Activated naive CD8-positive, alpha-beta T cell (primary cell): ENCODE measurements at regions not wholly inside any gene's neighbourhood (a gene's known extent, or its start where the extent isn't known, plus 50 kb on each side); places are given as distances from the start of the nearest gene placed in this dataset.
"Not testable (repeated sequence)": the region's sequence is repeated elsewhere in the genome, so short reads cannot be mapped to it uniquely, and the experiment has no call there.

Source experiments
- H3K27ac Mint-ChIP-seq: one replicate; pipeline ENCODE4 v1.8.0; 2021; ENCODE audit warnings: mixed read lengths
- H3K27me3 Mint-ChIP-seq: one replicate; pipeline ENCODE4 v1.8.0; 2021; ENCODE audit warnings: mixed read lengths
- H3K36me3 Mint-ChIP-seq: one replicate; pipeline ENCODE4 v1.8.0; 2021; ENCODE audit warnings: mixed read lengths
- H3K4me1 Mint-ChIP-seq: one replicate; pipeline ENCODE4 v1.8.0; 2021; ENCODE audit warnings: low read depth, mixed read lengths
- H3K4me3 Mint-ChIP-seq: one replicate; pipeline ENCODE4 v1.8.0; 2021; ENCODE audit warnings: mild to moderate bottlenecking, mixed read lengths
- H3K9me3 Mint-ChIP-seq: one replicate; pipeline ENCODE4 v1.8.0; 2021; ENCODE audit warnings: low read depth, mixed read lengths

DNA sequence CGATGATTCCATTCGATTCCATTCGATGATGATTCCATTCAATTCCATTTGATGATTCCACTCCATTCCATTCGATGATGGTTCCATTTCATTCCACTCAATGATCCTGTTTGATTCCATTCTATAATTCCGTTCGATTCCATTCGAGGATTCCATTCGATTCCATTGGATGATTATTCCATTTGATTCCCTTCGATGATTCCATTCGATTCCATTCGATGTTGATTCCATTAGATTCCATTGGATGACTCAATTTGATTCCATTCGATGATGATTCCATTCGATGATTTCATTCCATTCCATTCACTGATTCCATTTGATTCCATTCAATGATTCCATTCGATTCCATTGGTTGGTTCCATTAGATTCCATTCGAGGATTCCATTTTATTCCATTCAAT is 1084.4 kb downstream of the RPIA start:
- no peak overlapping the region for H3K4me3 Mint-ChIP-seq

DNA sequence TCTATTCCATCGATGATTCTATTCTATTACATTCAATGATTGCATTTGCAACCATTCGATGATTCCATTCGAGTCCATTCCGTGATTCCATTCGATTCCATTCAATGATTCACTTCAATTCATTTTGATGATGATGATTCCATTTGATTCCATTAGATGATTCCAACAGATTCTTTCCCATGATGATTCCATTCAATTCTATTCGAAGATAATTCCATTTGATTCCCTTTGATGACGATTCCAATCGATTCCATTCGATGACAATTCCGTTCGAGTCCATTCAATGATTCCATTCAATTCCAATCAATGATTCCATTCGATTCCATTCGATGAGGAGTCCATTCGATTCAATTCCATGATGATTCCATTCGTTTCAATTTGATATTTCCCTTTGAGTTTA is 1088.8 kb downstream of the RPIA start:
- H3K27me3 Mint-ChIP-seq = no peaks in the 10 kb centered on the region
- H3K4me3 Mint-ChIP-seq = no peak overlapping the region
- no peak overlapping the region for H3K27ac Mint-ChIP-seq
- no peaks in the 10 kb centered on the region for H3K4me1 Mint-ChIP-seq
- peaks cover 69% of the 10 kb centered on the region for H3K9me3 Mint-ChIP-seq
- peaks cover 37% of the 10 kb centered on the region for H3K36me3 Mint-ChIP-seq

More for the DNA sequence above, 1084.4 kb downstream of the RPIA start:
- H3K9me3 Mint-ChIP-seq = peaks cover 57% of the 10 kb centered on the region
- H3K36me3 Mint-ChIP-seq = peaks cover 27% of the 10 kb centered on the region
- H3K27ac Mint-ChIP-seq = no peak overlapping the region
- no peaks in the 10 kb centered on the region for H3K4me1 Mint-ChIP-seq
- no peaks in the 10 kb centered on the region for H3K27me3 Mint-ChIP-seq

DNA sequence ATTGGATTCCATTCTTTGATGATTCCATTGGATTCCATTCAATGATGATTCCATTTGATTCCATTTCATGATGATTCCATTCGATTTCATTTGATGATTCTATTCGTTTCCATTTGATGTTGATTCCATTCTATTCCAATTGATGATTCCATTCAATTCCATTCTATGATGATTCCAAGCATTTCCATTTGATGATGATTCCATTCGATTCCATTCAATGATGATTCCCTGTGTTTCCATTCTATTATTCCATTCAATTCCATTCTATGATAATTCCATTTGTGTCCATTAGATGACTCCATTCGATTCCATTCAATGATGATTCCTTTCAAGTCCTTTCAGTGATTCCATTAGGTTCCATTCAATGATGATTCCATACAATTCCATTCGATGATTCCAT is 1090.5 kb downstream of the RPIA start:
- peaks cover 35% of the 10 kb centered on the region for H3K36me3 Mint-ChIP-seq
- no peaks in the 10 kb centered on the region for H3K4me1 Mint-ChIP-seq
- H3K27ac Mint-ChIP-seq = no peak overlapping the region
- no peaks in the 10 kb centered on the region for H3K27me3 Mint-ChIP-seq
- peaks cover 62% of the 10 kb centered on the region for H3K9me3 Mint-ChIP-seq
- H3K4me3 Mint-ChIP-seq = no peak overlapping the region

DNA sequence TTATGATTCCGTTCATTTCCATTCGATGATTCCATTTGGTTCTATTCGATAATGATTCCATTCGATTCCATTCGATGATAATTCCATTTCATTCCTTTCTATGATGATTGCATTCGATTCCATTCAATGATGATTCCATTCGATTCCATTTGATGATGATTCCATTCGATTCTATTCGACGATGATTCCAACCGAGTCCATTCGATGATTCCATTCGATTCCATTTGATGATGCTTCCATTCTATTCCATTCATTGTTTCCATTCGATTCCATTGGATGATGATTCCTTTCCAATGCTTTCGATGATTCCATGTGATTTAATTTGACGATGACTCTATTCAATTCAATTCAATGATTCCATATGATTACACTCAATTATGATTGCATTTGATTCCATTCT is 1093.5 kb downstream of the RPIA start:
- no peak overlapping the region for H3K4me3 Mint-ChIP-seq
- H3K9me3 Mint-ChIP-seq = peaks cover 69% of the 10 kb centered on the region
- H3K27ac Mint-ChIP-seq = no peak overlapping the region
- H3K36me3 Mint-ChIP-seq = peaks cover 36% of the 10 kb centered on the region
- no peaks in the 10 kb centered on the region for H3K27me3 Mint-ChIP-seq
- H3K4me1 Mint-ChIP-seq = no peaks in the 10 kb centered on the region

DNA sequence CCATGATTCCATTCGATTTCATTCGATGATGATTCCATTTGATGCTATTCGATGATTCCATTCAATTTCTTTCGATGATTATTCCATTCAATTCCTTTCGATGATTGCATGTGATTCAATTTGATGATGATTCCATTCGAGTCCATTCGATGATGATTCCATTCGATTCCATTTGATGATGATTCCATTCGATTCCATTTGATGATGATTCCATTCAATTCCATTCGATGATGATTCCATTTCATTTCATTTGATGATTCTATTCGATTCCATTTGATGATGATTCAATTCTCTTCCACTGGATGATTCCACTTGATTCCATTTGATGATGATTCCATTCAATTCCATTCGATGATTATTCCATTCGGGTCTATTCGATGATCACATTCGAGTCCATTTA is 1094.1 kb downstream of the RPIA start:
- not testable (repeated sequence) for H3K27ac Mint-ChIP-seq, H3K4me1 Mint-ChIP-seq, H3K4me3 Mint-ChIP-seq, H3K27me3 Mint-ChIP-seq
- peaks cover 69% of the 10 kb centered on the region for H3K9me3 Mint-ChIP-seq
- H3K36me3 Mint-ChIP-seq = peaks cover 34% of the 10 kb centered on the region

DNA sequence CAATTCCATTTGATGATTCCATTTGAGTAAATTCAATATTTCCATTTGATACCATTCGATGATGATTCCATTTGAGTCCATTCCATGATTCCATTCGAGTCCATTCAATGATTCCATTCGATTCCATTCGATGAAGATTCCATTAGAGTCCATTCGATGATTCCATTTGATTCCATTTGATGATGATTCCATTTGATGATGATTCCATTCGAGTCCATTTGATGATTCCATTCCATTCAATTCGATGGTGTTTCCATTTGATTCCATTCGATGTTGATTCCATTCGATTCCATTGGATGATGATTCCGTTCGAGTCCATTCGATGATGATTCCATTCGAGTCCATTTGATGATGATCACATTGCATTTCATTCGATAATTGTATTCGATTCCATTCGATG is 1095.2 kb downstream of the RPIA start:
- H3K4me1 Mint-ChIP-seq, H3K27ac Mint-ChIP-seq, H3K27me3 Mint-ChIP-seq, H3K4me3 Mint-ChIP-seq: not testable (repeated sequence)
- Mint-ChIP-seq H3K36me3 (peaks cover 31% of the 10 kb centered on the region), H3K9me3 (peaks cover 65% of the 10 kb centered on the region)

DNA sequence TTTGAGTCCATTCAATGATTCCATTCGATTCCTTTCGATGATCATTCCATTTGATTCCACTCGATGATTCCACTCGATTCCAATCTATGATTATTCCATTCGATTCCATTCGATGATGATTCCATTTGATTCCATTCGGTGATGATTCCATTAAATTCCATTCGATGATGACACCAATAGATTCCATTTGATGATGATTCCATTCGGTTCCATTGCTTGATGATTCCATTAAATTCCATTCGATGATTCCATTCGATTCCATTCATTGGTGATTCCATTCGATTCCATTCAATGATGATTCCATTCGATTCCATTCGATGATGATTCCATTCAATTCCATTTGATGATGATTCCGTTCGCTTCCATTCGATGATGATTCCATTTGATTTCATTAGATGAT is 1104.1 kb downstream of the RPIA start:
- not testable (repeated sequence) for H3K4me1 Mint-ChIP-seq, H3K27me3 Mint-ChIP-seq, H3K4me3 Mint-ChIP-seq, H3K27ac Mint-ChIP-seq
- H3K36me3 Mint-ChIP-seq = peaks cover 26% of the 10 kb centered on the region
- peaks cover 60% of the 10 kb centered on the region for H3K9me3 Mint-ChIP-seq

DNA sequence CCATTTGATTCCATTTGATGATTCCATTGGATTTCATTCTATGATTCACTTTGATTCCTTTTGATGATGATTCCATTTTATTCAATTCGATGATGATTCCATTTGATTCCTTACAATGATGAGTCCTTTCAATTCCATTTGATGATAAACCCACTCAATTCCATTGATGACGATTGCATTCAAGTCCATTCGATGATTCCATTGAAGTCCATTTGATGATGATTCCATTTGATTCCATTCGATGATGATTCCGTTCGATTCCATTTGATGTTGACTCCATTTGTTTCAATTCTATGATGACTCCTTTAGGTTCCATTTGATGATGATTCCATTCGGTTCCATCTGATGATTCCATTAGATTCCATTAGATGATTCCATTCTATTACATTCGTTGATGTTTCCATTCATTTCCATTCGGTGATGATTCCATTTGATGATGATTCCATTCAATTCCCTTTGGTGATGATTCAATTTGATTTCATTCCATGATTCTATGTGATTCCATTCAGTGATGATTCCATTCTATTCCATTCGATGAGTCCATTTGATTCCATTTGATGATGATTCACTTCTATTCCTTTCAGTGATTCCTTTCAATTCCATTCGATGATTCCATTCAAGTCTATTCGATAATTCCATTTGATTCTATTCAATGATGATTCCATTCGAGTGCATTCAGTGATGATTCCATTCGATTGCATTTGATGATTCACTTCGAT is 1106.0 kb downstream of the RPIA start:
- Mint-ChIP-seq H3K27me3 (no peaks in the 10 kb centered on the region), H3K4me1 (no peaks in the 10 kb centered on the region), H3K4me3 (no peak overlapping the region), H3K27ac (no peak overlapping the region), H3K9me3 (peaks cover 54% of the 10 kb centered on the region), H3K36me3 (peaks cover 22% of the 10 kb centered on the region)

DNA sequence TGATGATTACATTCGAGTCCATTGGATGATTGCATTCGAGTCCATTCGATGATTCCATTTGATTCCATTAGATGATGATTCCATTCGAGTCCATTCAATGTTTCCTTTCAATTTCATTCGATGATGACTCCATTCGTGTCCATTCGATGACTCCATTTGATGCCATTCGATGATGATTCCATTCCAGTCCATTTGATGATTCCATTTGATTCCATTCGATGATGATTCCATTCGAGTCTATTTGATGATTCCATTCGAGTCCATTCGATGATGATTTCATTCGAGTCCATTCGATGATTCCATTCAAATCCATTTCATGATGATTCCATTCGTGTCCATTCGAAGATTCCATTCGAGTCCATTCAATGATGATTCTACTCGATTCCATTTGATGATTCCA is 1109.7 kb downstream of the RPIA start:
- H3K4me3 Mint-ChIP-seq, H3K27ac Mint-ChIP-seq, H3K4me1 Mint-ChIP-seq, H3K27me3 Mint-ChIP-seq: not testable (repeated sequence)
- Mint-ChIP-seq H3K36me3 (peaks cover 48% of the 10 kb centered on the region), H3K9me3 (peaks cover 70% of the 10 kb centered on the region)

DNA sequence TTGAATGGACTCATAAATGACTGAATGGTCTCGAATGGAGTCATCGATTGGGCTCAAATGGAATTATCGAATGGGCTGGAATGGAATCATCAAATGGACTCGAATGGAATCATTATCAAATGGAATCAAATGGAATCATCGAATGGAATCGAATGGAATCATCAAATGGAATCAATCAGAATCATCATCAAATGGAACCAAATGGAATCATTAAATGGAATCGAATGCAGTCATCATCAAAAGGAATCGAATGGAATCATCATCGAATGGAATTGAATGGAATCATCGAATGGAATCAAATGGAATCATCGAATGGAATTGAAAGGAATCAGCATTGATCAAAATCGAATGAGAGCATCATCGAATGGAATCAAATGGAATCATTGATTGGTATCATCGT is 1114.9 kb downstream of the RPIA start:
- H3K4me1 Mint-ChIP-seq, H3K27me3 Mint-ChIP-seq, H3K4me3 Mint-ChIP-seq, H3K27ac Mint-ChIP-seq: not testable (repeated sequence)
- peaks cover 32% of the 10 kb centered on the region for H3K36me3 Mint-ChIP-seq
- H3K9me3 Mint-ChIP-seq = peaks cover 67% of the 10 kb centered on the region

DNA sequence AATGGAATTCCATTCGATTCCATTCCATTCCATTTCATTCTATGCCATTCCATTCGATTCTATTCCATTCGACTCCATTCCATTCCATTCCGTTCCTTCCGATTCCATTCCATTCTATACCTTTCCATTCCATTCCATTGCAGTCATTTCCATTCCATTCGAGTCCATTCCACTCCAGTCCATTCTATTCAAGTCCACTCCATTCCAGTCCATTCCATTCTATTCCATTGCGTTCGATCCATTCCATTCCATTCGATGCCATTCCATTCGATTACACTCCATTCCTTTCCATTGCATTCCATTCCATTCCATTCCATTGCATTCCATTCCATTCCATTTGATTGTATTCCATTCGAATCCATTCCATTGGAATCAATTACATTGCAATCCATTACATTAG is 1119.8 kb downstream of the RPIA start:
- Mint-ChIP-seq H3K27me3 (no peaks in the 10 kb centered on the region), H3K27ac (no peak overlapping the region), H3K9me3 (peaks cover 79% of the 10 kb centered on the region), H3K36me3 (peaks cover 29% of the 10 kb centered on the region), H3K4me1 (no peaks in the 10 kb centered on the region), H3K4me3 (no peak overlapping the region)

DNA sequence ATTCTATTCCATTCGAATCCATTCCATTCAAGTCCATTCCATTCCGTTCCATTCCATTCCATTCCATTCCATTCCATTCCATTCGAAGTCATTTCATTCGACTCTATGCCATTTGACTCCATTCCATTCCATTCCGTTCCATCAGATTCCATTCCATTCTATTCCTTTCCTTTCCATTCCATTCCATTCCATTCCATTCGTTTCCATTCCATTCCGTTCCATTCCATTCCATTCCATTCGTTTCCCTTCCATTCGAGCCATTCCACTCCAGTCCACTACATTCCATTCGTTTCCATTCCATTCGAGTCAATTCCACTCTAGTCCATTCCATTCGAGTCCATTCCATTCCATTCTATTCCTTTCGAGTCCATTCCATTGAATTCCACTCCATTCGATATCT is 1120.4 kb downstream of the RPIA start:
- H3K4me3 Mint-ChIP-seq = not testable (repeated sequence)

DNA sequence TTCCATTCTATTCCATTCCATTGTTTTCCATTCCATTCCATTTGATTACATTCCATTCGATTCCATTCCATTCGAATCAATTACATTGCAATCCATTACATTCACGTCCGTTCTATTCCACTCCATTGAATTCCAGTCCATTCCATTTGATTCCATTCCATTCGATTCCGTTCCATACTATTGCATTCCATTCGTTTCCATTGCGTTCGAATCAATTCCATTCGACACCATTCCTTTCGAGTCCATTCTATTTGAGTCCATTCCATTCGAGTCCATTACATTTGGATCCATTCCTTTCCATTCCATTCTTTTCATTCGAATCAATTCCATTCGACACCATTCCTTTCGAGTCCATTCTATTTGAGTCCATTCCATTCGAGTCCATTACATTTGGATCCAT is 1122.9 kb downstream of the RPIA start:
- H3K27me3 Mint-ChIP-seq = not testable (repeated sequence)
- H3K36me3 Mint-ChIP-seq = peaks cover 37% of the 10 kb centered on the region

More for the DNA sequence above, 1120.4 kb downstream of the RPIA start:
- peaks cover 78% of the 10 kb centered on the region for H3K9me3 Mint-ChIP-seq
- H3K27ac Mint-ChIP-seq, H3K27me3 Mint-ChIP-seq, H3K4me1 Mint-ChIP-seq: not testable (repeated sequence)
- peaks cover 31% of the 10 kb centered on the region for H3K36me3 Mint-ChIP-seq

DNA sequence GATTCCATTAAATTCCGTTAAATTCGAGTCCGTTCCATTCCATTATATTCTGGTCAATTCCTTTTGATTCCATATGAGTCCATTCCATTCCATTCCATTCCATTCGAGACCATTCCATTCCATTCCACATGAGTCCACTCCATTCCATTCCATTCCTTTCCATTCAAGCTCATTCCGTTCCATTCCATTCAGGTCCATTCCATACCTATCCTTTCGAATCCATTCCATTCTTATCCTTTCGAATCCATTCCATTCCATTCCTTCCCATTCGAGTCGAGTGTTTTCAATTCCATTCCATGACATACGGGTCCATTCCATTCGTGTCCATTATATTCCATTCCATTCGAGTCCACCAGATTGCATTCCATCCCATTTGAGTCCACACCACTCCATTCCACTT is 1127.4 kb downstream of the RPIA start:
- Mint-ChIP-seq H3K36me3 (peaks cover 53% of the 10 kb centered on the region), H3K4me3 (no peak overlapping the region), H3K4me1 (no peaks in the 10 kb centered on the region), H3K27me3 (no peaks in the 10 kb centered on the region), H3K27ac (no peak overlapping the region), H3K9me3 (peaks cover 86% of the 10 kb centered on the region)

More for the DNA sequence above, 1122.9 kb downstream of the RPIA start:
- not testable (repeated sequence) for H3K4me1 Mint-ChIP-seq, H3K4me3 Mint-ChIP-seq, H3K27ac Mint-ChIP-seq
- peaks cover 83% of the 10 kb centered on the region for H3K9me3 Mint-ChIP-seq

DNA sequence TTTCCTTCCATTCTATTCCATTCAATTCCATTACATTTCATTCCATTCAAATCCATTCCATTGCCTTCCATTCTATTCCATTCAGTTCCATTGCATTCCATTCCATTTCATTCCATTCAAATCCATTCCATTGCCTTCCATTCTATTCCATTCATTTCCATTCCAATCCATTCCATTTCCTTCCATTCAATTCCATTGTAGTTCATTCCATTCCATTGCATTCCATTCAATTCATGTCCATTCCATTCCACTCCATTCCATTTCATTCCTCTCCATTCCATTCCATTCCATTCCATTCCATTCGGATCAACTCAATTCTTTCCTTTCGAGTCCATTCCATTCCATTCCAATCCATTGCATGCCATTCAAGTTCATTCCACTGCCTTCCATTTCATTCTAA is 1128.3 kb downstream of the RPIA start:
- no peaks in the 10 kb centered on the region for H3K4me1 Mint-ChIP-seq
- no peak overlapping the region for H3K4me3 Mint-ChIP-seq
- H3K27ac Mint-ChIP-seq = no peak overlapping the region
- no peaks in the 10 kb centered on the region for H3K27me3 Mint-ChIP-seq
- H3K36me3 Mint-ChIP-seq = peaks cover 51% of the 10 kb centered on the region
- peaks cover 87% of the 10 kb centered on the region for H3K9me3 Mint-ChIP-seq

DNA sequence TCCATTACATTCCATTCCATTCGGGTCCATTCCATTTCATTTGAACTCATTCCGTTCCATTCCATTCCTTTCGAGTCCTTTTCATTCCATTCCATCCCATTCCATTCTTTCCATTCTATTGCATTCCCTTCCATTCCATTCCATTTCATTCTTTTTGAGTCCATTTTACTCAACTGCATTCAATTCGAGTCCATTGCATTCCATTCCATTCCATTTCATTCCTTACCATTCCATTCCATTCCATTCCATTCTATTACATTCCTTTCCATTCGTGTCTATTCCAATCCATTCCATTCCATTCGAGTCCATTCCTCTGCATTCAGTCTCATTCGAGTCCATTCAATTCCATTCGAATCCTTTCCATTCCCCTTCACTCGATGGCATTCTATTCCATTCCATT is 1128.8 kb downstream of the RPIA start:
- Mint-ChIP-seq H3K4me3 (no peak overlapping the region), H3K27ac (no peak overlapping the region), H3K27me3 (no peaks in the 10 kb centered on the region), H3K36me3 (peaks cover 49% of the 10 kb centered on the region), H3K9me3 (peaks cover 87% of the 10 kb centered on the region), H3K4me1 (no peaks in the 10 kb centered on the region)
